AG04449 (cell line): ENCODE measurements at regions not wholly inside any gene's neighbourhood (a gene's known extent, or its start where the extent isn't known, plus 50 kb on each side); places are given as distances from the start of the nearest gene placed in this dataset.
A peak's percentile ranks its signal among the peaks of the same experiment; 100 is the strongest.

Experiments
- CTCF ChIA-PET: fragments of 350-600 bp; formaldehyde crosslinking; extraction: SDS; loops from one replicate; lab custom pipeline; 2021; ENCODE audit warnings: antibody characterized with exemption; lab: Yijun Ruan, JAX
- POLR2A ChIA-PET: fragments of 400-600, 350-600 bp; formaldehyde crosslinking; extraction: SDS; loops from one replicate; lab custom pipeline; 2020; ENCODE audit warnings: antibody characterized with exemption, inconsistent platforms; lab: Yijun Ruan, JAX
- DNase-seq: peaks from one replicate; pipeline ENCODE4 v3.0.0-alpha.2; 2010; ENCODE audit warnings: low read depth, low spot score
- H3K4me3 ChIP-seq: 2 replicates; pipeline ENCODE4 v1.5.1; 2011; ENCODE audit warnings: low read depth, mild to moderate bottlenecking, control low read depth, low read length
- TF ChIP-seq, protein P1 (sequence below): IDR thresholded peaks from one replicate; pipeline ENCODE4 v1.5.1; 2011; ENCODE audit warnings: mild to moderate bottlenecking, moderate library complexity, low read length, control low read depth, inconsistent platforms; ENCODE audit not compliant: insufficient read depth; ENCODE audit errors: missing control alignments

DNA sequence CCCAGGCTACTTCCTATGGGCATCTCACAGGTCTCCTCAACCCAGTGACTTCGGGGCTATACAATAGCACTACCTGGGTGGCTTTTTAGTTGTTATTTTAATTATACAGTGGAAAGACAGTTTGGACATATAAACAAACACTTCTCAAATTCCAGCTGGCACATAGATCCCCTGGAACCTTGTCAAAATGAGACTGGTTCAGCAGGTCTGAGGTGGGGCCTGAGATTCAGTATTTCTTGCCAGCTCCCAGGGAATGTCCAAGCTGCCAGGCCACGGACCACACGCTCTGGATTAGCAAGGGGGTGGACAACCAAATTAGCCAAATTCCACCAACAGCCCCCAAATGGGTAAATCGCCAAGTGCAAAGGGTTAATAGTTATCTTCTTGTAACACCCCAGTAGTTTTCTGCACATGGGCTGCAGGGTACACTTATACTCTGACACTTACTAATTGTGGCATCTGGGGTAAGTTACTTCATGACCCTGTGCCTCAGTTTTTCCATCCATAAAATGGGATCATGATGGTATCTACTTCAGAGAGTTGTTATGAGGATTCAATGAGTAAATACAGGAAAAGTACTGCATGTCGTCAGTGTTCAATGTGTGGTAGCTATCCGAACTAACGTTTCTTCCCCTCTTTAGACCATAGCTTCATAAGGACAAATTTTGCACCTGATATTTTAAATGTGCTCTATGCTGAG, 789.4 kb upstream of the TBX3 start:
- ChIA-PET POLR2A (interaction anchor here (0.7 kb wide), 1 partner anchor 428 kb away, joined by 3 read pairs; no protein-coding TSS in a partner anchor), CTCF (interaction anchor here (1.2 kb wide), 1 partner anchor 9 kb away, joined by 4 read pairs; no protein-coding TSS in a partner anchor)
- DNase-seq = no peak
- TF ChIP-seq, protein P1, sequence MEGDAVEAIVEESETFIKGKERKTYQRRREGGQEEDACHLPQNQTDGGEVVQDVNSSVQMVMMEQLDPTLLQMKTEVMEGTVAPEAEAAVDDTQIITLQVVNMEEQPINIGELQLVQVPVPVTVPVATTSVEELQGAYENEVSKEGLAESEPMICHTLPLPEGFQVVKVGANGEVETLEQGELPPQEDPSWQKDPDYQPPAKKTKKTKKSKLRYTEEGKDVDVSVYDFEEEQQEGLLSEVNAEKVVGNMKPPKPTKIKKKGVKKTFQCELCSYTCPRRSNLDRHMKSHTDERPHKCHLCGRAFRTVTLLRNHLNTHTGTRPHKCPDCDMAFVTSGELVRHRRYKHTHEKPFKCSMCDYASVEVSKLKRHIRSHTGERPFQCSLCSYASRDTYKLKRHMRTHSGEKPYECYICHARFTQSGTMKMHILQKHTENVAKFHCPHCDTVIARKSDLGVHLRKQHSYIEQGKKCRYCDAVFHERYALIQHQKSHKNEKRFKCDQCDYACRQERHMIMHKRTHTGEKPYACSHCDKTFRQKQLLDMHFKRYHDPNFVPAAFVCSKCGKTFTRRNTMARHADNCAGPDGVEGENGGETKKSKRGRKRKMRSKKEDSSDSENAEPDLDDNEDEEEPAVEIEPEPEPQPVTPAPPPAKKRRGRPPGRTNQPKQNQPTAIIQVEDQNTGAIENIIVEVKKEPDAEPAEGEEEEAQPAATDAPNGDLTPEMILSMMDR = no peak
- no peak overlapping the region for H3K4me3 ChIP-seq

DNA sequence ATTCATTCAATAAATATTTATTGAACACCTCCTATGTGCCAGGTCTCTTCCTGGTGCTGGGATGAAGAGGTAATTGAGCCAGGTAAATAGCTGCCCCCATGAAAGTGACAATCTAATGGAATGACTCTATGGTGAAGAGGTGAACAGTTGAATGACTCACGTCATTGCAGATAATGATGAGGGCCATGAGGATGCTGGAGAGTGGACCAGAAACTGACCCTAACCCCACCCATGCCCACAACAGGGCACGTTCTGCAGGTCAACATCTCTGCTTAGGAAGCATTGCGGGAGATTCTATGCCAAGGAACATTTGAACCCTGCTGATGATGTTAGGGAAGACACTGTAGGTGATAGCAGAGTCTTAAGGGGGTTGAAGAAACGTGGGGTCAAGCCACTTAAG, 788.9 kb upstream of the TBX3 start:
- no peak overlapping the region for H3K4me3 ChIP-seq
- TF ChIP-seq, protein P1 = no peak
- CTCF ChIA-PET = interaction anchor here (1.1 to 1.2 kb wide), 2 partner anchors 10 to 40 kb away, joined by 3 to 4 read pairs; no protein-coding TSS in a partner anchor
- POLR2A ChIA-PET = no interaction called here
- DNase-seq = no peak

DNA sequence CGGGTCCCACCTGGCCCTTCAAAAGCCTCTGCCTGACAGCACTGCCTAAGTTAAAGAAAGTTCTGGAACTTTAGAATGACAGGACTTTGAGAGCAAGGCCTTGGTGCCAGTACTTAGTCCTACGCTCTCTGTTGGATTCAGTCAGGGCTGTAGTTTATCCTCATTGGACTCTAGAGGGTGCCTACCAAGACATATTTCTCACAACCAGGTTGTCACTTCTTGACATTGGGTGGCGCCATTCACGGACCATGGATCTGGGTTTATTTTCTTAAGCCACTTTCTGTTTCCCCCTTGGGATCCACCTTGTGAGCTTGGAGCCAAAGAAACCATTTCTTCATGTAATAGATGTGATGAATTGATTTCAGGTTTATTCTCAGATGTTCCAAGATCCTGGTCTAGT, 787.0 kb upstream of the TBX3 start:
- ChIA-PET POLR2A (no interaction called here), CTCF (no interaction called here)
- no peak overlapping the region for H3K4me3 ChIP-seq
- no peak for DNase-seq
- TF ChIP-seq, protein P1 = no peak

DNA sequence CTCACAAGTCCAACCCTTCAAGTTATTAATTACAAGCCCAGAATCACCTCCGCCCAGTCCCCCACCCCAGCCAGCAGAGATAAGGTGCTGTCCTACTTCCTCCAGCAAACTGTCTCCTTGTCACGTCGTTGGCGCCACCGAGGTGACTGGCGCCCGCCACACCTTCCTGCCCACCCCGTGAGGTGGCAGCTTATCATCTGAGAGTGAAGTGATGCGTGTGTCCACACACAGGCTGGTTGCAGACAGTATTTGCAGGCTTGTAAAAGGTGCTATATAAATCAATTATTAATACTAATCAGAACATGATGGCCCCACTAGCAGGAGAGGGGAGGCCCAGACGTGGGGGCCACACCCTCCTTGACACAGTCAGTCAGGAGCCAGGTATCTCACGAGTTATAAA, 786.6 kb upstream of the TBX3 start:
- H3K4me3 ChIP-seq = no peak overlapping the region
- ChIA-PET POLR2A (no interaction called here), CTCF (no interaction called here)
- TF ChIP-seq, protein P1 = no peak
- no peak for DNase-seq

DNA sequence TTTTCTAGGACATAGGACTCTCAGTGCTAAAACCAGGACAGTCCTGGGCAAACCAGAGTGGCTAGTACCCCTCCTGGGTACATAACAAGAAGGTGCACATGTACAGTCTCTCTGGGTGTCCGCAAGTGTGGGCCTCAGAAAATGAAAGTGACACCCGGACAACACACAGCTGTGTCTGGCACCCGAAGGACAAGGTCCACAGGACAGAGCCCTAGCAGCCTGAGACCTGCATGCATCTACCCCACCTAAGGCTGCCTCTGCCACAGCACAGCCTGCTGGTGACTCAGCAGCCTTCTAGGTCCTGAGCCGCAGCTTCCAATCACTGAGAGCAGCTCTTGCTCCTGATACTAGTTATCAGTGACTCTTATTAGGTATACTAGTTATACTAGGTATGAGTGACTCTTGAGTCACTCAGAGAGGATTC, 784.1 kb upstream of the TBX3 start:
- H3K4me3 ChIP-seq = no peak overlapping the region
- DNase-seq = no peak
- TF ChIP-seq, protein P1 = peak; percentile 55
- POLR2A ChIA-PET = no interaction called here
- CTCF ChIA-PET = interaction anchor here (1.1 to 3.5 kb wide), 6 partner anchors 11 to 794 kb away, joined by 3 to 23 read pairs (median 4); no protein-coding TSS in a partner anchor

DNA sequence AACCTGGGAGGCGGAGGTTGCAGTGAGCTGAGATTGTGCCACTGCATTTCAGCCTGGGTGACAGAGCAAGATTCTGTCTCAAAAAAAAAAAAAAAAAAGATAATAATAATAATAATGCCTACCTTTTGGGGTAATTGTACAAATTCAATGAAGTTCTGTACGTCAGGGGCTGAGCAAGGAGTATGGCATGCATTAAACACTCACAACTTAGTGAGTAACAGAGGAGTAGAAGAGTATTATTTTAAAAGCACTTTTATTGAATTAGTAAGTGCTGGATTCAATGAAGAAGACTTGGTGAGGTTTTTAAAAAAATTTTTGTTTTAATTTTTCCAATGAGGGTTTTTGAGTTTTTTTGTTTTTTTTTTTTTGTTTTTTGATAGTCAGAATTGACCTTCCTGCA, 783.6 kb upstream of the TBX3 start:
- ChIA-PET CTCF (interaction anchor here (1.2 to 3.5 kb wide), 5 partner anchors 10 to 794 kb away, joined by 3 to 23 read pairs (median 5); no protein-coding TSS in a partner anchor), POLR2A (no interaction called here)

More for the DNA sequence above, 783.6 kb upstream of the TBX3 start:
- no peak overlapping the region for H3K4me3 ChIP-seq
- DNase-seq = no peak
- TF ChIP-seq, protein P1 = no peak
